NCI-H2227 (cell line): ENCODE measurements at regions not wholly inside any gene's neighbourhood (a gene's known extent, or its start where the extent isn't known, plus 50 kb on each side); places are given as distances from the start of the nearest gene placed in this dataset.

Experiments used
- DNase-seq: peaks from one replicate; lab custom pipeline; 2025; ENCODE audit not compliant: unreplicated experiment; lab: John Stamatoyannopoulos, UW

DNA sequence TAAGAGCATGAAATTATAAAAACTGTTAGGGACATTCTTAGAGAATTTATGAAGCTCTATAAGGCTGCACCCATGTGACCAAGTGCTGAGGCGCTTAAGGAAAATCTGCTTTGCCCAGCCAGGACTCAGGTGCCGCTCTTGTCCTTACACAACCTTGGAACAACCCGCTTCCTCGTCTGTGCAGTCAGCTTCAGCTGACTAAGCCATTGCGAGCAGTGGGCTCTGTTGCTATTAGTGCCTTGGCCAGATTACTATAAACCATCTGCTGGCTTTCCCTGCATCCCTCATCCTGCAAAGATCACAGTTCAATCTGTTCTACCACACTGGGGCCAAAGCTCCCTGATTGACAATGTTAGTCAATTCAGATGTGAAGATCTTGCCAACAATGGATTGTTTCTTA is 89.1 kb upstream of the E2F3 start:
- DNase-seq: no peak

DNA sequence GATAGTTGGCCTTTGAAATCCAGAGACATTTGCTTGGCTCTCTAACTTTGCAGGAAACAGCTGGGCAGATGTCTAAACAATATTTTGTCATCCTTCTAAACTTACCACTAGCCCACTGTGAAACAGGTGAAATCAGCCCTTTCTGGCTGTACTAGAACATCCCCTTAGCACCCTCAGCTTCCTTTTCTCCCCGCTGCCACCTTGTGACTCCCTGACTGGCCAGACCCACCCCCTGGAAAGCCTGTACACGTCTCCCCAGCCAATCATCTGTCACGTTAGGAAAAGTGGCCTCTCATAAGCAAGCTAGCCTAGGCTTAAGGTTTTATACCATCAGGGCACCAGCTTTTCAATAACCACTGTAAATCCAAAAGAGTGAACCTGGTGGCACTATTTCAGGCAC is 88.6 kb upstream of the E2F3 start:
- no peak for DNase-seq

DNA sequence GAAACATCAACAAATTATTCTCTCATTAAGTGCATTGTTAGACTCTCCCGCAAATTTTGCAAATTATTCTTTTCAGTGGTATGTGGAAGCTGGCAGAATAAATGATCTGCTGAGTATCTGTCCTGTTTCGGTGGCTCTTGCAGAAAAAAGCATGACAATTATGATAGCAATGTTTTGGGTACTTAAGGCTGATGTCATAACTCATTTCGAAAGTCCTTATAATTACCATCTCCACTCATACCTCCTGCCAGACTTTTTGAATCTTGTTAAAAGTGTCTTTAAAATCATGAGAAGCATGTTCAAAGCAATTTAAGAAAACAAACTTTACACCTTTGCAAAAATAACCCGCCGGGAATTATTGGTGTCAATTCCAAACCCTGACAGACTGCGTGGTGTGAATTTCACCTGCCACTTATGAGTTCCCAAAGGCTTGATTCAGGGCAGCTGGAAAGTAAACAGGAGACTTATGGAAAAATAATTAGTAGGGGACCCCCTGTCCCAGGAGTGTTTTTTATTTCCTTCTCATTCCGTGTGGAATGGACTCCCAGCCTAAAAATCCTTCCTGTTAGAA is 87.6 kb upstream of the E2F3 start:
- no peak for DNase-seq

DNA sequence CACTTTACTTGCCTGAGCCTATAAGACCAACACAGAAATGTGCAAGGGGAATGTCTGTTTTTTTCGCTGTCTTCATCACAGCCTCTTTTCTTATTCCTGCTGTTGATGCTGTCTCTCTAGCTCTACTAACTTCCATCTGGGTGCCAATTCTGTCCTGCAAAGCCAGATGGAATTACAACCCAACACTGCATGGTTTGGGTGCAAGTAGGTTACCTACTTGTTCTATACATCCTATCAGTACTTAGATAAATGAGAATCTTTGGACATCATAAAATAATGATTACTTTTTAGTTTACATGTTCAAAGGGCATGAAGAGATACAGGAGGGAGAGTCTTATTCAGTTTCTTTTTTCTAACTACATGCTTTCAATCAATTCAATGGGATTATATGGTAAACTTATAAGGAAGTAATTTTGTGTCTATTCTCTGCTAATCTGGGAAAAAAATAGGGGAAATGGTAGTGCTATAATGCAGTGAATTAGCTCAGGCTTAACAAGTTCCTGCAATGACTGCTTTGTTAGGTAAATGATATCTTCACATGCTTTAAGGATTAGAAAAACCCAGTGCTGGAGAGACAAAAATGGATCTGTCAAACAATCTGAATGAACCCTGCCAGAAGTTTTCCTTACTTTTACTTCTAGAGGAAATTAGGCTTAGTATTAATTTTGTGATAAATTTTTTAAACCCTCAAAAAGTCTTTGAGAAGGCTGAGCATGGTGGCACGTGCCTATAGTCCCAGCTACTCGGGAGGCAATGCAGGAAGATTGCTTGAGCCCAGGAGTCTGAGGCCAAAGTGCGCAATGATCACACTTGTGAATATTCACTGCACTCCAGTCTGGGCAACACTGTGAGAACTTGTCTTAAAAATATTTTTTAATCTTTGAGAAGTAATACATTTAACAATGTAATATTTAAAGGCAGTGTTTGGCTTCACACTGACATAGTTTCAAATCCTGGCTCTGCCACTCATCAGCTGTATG is 86.5 kb upstream of the E2F3 start:
- no peak for DNase-seq

DNA sequence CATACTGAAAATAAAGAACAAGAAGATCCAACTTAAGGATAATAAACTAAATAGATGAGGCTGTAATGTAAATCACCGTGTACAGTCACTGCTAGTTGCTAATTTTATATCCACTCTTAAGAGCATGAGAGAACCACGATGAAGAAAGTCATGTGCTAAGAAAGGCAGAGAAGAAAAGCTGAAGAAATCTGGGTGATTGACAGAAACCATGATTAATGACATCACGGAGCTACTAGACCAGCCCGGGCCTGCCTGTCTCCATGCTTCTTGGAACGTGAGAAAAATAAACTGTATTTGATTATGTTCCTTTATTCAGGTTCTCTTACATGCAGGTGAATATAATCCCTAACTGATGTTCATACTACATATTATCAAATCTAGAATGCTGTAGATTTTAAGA is 84.2 kb upstream of the E2F3 start:
- no peak for DNase-seq

DNA sequence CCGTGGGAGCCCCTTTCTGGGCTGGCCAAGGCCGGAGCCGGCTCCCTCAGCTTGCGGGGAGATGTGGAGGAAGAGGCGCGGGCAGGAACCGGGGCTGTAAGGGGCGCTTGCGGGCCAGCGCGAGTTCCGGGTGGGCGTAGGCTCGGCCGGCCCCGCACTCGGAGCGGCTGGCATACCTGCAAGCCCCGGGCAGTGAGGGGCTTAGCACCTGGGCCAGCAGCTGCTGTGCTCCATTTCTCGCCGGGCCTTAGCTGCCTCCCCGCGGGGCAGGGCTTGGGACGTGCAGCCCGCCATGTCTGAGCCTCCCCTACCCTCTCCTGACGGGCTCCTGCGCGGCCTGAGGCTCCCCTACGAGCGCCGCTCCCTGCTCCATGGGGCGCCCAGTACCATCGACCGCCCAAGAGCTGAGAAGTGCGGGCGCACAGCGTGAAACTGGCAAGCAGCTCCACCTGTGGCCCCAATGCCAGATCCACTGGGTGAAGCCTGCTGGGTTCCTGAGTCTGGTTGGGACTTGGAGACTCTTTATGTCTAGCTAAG is 82.8 kb upstream of the E2F3 start:
- no peak for DNase-seq

DNA sequence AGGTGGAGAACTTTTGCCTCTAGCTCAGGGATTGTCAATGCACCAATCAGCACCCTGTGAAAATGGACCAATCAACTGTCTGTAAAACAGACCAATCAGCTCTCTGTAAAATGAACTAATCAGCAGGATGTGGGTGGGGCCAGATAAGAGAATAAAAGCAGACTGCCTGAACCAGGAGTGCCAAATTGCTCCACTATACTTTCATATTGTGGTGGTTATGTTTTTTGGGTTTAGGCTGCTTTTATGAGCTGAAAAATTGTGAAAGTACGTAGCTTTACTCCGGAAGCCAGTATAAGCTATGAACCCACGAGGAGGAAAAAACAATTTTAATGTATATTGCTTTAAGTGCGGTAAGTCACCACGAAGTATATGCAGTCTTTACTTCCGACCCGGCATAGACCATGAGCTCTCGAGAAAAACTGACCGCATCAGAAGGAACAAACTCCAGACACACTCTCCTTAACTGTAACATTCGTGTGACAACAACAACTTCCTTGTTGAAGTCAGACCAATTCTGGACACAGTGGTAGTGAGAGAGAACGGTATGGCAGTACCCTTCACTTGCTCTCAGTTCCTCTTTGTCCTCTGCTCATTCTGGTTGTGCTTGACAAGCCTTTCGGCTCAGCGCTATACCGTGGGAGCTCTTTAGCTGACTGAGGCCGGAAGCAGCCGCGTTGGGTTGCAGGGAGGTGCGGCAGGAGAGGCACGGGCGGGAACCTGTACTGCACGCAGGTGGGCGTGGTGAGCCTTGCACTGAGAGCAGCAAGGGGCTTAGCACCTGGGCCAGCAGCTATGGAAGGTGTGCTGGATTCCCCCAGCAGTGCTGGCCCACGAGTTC is 81.9 kb upstream of the E2F3 start:
- no peak for DNase-seq

DNA sequence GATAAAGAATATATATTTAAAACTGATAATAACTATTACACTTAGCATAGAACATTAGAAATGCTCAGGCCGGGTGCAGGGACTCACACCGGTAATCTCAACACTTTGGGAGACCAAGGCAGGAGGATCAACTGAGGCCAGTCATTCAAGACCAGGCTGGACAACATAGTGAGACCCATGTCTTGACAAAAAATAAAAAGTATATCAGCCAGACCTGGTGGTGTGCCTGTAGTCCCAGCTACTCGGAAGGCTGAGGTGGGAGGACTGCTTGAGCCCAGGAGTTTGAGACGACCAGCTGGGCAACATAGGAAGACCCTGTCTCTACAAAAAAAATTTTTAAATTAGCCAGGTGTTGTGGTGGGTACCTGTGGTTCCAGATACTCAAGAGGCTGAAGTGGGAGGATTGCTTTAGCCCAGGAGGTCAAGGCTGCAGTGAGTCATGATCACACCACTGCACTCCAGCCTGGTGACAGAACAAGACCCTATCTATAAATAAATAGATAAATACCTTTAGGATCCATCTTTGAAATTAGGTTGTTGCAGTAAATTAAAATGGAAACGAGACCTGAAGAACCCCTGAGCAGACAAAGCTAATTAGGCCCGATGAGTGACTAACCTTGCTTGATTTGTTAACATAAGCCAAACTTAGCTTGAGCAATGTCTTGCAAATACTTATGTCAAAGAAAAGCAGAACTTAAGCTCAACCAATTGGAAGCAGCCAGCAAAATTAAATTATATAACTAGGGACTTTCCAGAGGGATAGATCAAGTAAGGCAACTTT is 75.8 kb upstream of the E2F3 start:
- DNase-seq: no peak

DNA sequence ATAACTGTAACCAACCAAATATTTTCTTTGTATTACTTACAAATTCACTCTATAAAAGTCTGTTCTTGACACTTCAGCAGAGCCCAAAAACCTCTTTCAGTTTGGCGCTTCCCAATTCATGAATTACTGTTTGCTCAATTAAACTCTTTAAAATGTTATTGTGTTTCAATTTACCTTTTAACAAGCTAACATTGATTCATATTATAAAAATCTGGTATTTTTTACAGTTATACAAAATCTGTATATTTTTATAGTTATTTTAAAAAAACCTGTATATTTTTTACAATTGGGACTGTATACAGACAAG is 75.3 kb upstream of the E2F3 start:
- DNase-seq: no peak

DNA sequence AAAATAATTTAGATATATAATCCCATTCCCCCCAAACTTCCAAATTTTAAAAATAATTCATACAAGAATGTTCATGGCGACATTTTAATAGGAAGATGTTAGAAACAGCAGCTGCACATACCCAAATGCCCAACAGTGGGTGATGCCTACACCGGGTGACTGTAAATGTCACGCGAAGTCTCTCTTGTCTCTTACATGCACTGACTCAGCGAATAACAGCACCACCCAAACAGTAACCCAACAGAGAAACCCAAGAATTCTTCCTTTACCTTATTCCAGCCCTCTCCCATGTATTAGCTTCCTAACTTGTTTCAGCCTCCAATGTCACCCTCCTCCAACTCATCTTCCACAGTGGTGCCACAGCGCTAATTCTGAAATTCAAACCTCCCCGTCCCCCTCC is 74.5 kb upstream of the E2F3 start:
- no peak for DNase-seq

DNA sequence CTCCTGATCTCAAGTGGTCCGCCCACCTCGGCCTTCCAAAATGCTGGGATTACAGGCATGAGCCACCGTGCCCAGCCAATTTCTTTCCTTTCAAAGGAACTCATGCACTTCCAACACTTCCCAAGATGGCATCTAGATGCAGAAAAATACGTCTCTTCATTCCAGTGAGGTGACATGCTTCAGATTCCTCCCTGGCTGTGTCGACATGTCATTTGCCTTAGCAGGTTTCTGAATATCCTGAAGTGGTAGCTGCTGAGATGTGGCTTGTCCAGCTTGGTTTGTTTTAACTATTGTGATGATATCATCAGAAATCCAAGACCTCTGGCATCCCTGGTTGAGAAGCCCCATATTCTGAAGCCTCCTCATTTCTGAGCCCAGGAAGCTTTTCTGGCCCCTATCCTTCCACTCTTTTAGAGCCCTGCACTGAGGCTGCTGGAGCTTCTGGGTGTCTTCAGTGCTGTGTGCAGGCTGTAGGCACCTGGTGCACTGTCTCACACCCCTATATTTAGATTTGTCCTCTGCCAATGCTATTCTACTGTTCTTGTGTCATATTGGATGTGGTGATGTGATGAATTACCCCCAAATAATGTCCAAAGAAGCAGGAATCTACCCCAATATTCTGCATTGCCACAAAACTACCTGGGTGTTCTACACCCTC is 73.3 kb upstream of the E2F3 start:
- no peak for DNase-seq

DNA sequence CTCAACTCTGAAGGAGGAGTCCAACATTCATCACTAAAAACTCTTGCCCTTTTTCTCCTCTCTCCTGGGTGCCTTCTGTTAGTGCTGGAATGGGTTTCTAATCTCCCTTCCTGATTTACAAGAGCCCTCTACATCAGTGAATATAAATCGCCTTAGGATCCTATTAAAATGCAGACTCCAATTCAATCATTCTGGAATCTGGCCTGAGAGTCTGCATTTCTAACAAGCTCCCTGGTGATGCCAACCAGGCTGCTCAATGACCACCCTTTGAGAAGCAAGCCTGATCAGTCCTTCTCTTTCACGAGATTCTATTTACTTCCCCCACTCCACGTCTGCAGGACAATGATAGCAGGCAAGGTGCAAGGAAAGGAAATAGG is 72.8 kb upstream of the E2F3 start:
- DNase-seq: no peak

DNA sequence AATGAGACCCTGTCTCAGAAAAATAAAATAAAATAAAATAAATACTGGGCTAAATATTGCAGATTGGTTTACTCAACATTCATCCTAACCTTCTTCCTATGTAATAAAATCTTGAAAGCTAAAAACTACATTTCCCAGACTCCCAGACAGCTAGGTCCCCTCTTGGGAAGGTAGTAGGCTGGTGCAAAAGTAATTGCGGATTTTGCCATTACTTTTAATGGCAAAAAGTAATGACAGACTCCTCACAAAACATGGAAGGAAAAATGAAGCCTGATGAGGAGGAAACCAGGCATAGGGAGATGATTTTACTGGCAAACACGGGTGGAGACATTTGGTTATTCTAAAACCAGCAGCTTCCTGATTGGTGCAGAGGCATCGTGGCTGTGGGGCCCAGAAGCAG is 70.6 kb upstream of the E2F3 start:
- DNase-seq: no peak

DNA sequence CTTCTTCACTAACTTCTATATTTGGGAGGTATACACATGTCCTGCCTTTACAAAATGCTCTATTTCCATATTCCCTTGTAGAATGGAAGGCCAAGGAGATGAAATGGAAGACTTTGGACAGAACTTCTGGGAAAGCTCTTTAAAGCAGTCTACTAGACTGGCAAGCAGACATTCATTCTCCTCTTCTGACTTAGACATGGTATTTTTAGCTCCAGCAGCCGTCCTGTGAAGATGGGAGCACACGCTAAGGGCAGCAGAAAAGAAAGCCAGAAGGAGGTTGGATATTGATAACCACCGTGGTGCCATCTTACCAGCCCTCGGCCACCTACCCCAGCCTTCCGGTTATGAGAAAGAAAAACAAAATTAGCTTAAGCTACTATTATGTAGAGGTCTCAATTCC is 70.1 kb upstream of the E2F3 start:
- no peak for DNase-seq

DNA sequence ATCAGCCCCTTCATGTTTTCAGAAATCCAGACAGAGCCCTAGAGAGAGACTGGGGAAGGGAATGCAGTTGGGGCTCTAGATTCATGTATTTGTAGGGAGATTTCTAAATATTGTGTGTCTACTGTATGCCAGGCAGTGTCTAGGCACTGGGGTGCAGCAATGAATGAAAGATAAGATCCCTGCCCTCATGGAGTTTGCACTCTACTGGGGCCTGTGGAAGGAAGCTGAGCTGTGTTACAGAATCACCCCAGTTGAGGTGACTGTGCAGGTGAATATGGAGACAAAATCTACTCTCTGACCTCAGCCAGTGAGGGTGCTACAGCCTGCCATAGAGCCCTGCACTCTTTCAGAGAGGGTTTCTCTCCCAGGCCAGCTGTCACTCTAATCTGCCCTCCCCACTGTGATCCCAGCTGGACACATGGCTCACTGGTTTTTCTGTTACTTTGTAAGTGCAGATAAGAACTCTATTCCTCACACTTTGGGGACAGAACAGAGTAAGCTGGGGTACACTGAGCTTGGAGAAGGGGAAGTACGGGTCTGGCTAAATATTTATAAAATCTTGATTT is 69.2 kb upstream of the E2F3 start:
- no peak for DNase-seq

DNA sequence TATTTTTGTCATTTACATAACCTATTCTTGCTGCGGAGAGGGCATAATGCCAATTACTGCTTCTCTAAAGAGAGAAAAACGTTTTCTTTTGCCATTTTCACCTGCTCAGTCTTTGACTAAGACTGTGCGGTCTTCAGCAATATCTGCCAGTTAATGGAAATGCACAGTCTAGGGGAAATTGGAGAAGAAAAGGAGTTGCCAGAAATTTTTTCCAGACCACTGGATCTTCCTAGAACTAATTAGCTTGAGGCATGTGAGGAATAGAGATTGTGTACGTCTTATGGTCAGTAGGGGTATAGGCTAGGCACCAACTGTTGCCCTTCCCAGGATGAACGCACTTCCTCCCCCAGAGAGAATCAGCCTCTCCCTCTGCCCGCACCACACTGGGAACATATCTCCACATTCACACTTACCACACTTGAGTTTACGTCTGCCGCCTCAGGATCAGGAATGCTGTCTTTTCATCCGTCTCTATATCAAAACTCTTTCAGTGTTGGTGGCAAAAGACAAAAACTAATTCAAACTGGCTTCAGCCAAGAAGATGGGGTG is 67.9 kb upstream of the E2F3 start:
- no peak for DNase-seq

DNA sequence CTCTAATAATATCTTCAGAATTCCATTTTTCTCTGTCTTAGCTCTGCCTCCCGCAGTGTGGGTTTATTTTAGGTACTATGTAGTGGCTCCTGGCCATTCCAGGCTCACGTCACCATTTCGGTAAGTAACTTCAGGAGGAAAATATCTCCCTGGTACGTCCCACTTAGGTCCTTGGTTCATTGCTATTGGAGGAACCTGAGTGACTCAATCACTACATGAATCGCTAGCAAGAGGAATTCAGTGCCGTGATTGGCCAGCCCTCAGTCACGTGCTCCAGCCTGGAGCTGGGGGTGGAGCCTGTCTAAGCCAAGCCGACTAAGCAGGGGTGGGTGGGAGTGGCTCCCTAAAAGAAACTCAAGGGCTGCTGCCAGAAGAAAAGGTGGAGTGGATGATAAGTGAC is 67.3 kb upstream of the E2F3 start:
- DNase-seq: no peak

DNA sequence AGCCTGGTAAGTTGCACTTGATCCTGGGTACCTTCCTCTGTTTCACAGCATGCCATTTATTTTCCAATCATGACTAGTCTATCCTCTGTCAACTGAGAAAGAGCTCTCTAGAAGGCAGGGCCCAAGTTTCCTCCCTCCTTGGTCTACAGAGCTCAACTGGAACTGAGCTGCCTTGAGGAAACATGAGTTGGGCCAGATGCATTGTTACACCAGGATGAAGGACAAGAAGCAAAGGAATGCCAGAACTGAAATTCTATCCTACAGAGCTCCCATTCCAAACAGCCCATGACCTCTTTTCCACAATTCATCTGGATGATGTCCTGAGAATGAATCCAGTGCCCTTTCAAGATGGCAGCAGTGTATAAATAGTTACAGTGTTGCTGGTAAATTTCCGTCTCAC is 66.7 kb upstream of the E2F3 start:
- DNase-seq: no peak

DNA sequence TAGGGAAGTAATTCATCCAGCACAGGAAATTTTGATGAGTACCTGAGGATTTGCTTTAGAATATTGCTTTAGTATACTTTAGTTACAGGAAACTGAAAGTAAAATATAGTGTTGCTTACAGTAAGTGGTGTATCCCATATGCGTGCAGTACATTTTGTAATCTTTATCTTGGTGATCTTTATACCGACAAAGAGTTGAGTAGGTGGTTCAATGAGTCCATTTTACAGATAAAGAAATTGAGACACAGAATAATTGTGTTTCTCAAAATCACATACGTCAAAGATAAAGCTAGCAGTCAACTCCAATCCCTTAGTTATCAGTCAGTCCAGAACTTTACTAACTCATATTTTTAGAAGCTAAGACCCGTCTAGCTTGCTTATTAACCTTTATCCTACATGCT is 65.8 kb upstream of the E2F3 start:
- no peak for DNase-seq

DNA sequence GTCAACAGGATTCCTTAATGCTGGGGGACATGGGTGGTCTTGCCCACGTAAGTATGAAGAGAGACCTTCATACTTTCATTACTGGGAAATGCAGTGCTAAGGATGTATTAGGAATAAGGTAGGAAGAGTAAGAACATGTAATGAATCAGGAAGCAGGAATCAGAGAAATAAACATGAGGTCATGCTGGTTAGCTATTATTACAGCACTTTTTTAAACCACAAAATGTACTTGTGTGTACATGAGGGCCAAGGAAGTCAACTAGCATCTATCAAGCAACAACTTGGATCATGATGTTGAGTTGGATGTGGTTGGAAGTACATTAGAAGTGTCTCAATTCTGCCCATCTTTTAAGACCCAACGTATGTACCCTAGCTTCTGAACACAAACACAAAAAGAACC is 63.5 kb upstream of the E2F3 start:
- DNase-seq: no peak
